Stimulated activated effector memory CD8-positive, alpha-beta T cell treated with anti-CD3 and anti-CD28 coated beads, Interleukin-12 subunit alpha, Interleukin-12 subunit beta, amount 100 ng/mL, for 72 hours (primary cell): ENCODE measurements at regions not wholly inside any gene's neighbourhood (a gene's known extent, or its start where the extent isn't known, plus 50 kb on each side); places are given as distances from the start of the nearest gene placed in this dataset.

Source experiments
- ATAC-seq: fragments of 150-1000 bp; cut with Tn5 transposase; 2 replicates; pipeline ENCODE4 v1.10.0; 2021
- DNase-seq, 2 donors: peaks; one replicate each; pipeline ENCODE4 v3.0.0; 2021 to 2022; ENCODE audit warnings: low spot score in 2 of 2
- H3K27ac Mint-ChIP-seq: one replicate; pipeline ENCODE4 v1.8.0; 2022; ENCODE audit warnings: mild to moderate bottlenecking, mixed read lengths
- H3K36me3 Mint-ChIP-seq: one replicate; pipeline ENCODE4 v1.8.0; 2022; ENCODE audit warnings: mild to moderate bottlenecking, mixed read lengths
- H3K4me1 Mint-ChIP-seq: one replicate; pipeline ENCODE4 v1.8.0; 2022; ENCODE audit warnings: mixed read lengths
- H3K4me3 Mint-ChIP-seq: one replicate; pipeline ENCODE4 v1.8.0; 2022; ENCODE audit warnings: mild to moderate bottlenecking, mixed read lengths
- H3K9me3 Mint-ChIP-seq: one replicate; pipeline ENCODE4 v1.8.0; 2022; ENCODE audit warnings: mixed read lengths

- ATAC-seq = no peak
- no peak overlapping the region for H3K4me3 Mint-ChIP-seq
- no peaks in the 10 kb centered on the region for H3K4me1 Mint-ChIP-seq
- H3K9me3 Mint-ChIP-seq = no peaks in the 10 kb centered on the region
- DNase-seq = no peak
- H3K36me3 Mint-ChIP-seq = no peaks in the 10 kb centered on the region
- no peak overlapping the region for H3K27ac Mint-ChIP-seq
These were observed 346.3 kb upstream of the PPARGC1A start for GRCh38 chr4:24236120-24236519.

GRCh38 chr4:24235618-24236017 is 345.8 kb upstream of the PPARGC1A start:
- no peak for DNase-seq
- Mint-ChIP-seq H3K36me3 (no peaks in the 10 kb centered on the region), H3K4me1 (no peaks in the 10 kb centered on the region), H3K9me3 (no peaks in the 10 kb centered on the region), H3K27ac (no peak overlapping the region), H3K4me3 (no peak overlapping the region)
- no peak for ATAC-seq

GRCh38 chr4:24234288-24234848 is 344.5 kb upstream of the PPARGC1A start:
- DNase-seq (no peak), ATAC-seq (no peak)
- Mint-ChIP-seq H3K9me3 (no peaks in the 10 kb centered on the region), H3K4me1 (no peaks in the 10 kb centered on the region), H3K4me3 (no peak overlapping the region), H3K36me3 (no peaks in the 10 kb centered on the region), H3K27ac (no peak overlapping the region)

- DNase-seq (no peak), ATAC-seq (no peak)
- Mint-ChIP-seq H3K4me1 (no peaks in the 10 kb centered on the region), H3K9me3 (peaks cover 5% of the 10 kb centered on the region), H3K4me3 (no peak overlapping the region), H3K36me3 (no peaks in the 10 kb centered on the region), H3K27ac (no peak overlapping the region)
These were observed 341.1 kb upstream of the PPARGC1A start for GRCh38 chr4:24230955-24231354.

- H3K9me3 Mint-ChIP-seq = peaks cover 9% of the 10 kb centered on the region
- DNase-seq = no peak
- no peaks in the 10 kb centered on the region for H3K36me3 Mint-ChIP-seq
- no peak overlapping the region for H3K27ac Mint-ChIP-seq
- H3K4me3 Mint-ChIP-seq = no peak overlapping the region
- H3K4me1 Mint-ChIP-seq = no peaks in the 10 kb centered on the region
- no peak for ATAC-seq
These were observed 340.1 kb upstream of the PPARGC1A start for GRCh38 chr4:24229978-24230377.

GRCh38 chr4:24228692-24229091 is 338.8 kb upstream of the PPARGC1A start:
- Mint-ChIP-seq H3K4me3 (no peak overlapping the region), H3K27ac (no peak overlapping the region), H3K9me3 (peaks cover 17% of the 10 kb centered on the region), H3K36me3 (no peaks in the 10 kb centered on the region), H3K4me1 (no peaks in the 10 kb centered on the region)
- ATAC-seq (no peak), DNase-seq (no peak)

- DNase-seq (no peak), ATAC-seq (no peak)
- Mint-ChIP-seq H3K9me3 (peaks cover 17% of the 10 kb centered on the region), H3K27ac (no peak overlapping the region), H3K4me1 (no peaks in the 10 kb centered on the region), H3K36me3 (no peaks in the 10 kb centered on the region), H3K4me3 (no peak overlapping the region)
These were observed 336.8 kb upstream of the PPARGC1A start for GRCh38 chr4:24226667-24227066.

- no peak overlapping the region for H3K27ac Mint-ChIP-seq
- no peak overlapping the region for H3K4me3 Mint-ChIP-seq
- peaks cover 17% of the 10 kb centered on the region for H3K9me3 Mint-ChIP-seq
- H3K36me3 Mint-ChIP-seq = no peaks in the 10 kb centered on the region
- no peak for ATAC-seq
- no peak for DNase-seq
- H3K4me1 Mint-ChIP-seq = no peaks in the 10 kb centered on the region
These were observed 336.2 kb upstream of the PPARGC1A start for GRCh38 chr4:24226023-24226422.

- H3K27ac Mint-ChIP-seq = no peak overlapping the region
- ATAC-seq (no peak), DNase-seq (no peak)
- H3K4me1 Mint-ChIP-seq = no peaks in the 10 kb centered on the region
- no peaks in the 10 kb centered on the region for H3K36me3 Mint-ChIP-seq
- peaks cover 19% of the 10 kb centered on the region for H3K9me3 Mint-ChIP-seq
- no peak overlapping the region for H3K4me3 Mint-ChIP-seq
These were observed 334.6 kb upstream of the PPARGC1A start for GRCh38 chr4:24224446-24224845.

GRCh38 chr4:24219209-24219608 is 329.4 kb upstream of the PPARGC1A start:
- ATAC-seq = no peak
- Mint-ChIP-seq H3K36me3 (no peaks in the 10 kb centered on the region), H3K27ac (no peak overlapping the region), H3K4me1 (no peaks in the 10 kb centered on the region), H3K9me3 (peaks cover 9% of the 10 kb centered on the region), H3K4me3 (no peak overlapping the region)
- DNase-seq = no peak

GRCh38 chr4:24218566-24218965 is 328.7 kb upstream of the PPARGC1A start:
- no peak for ATAC-seq
- Mint-ChIP-seq H3K4me1 (no peaks in the 10 kb centered on the region), H3K9me3 (peaks cover 6% of the 10 kb centered on the region), H3K36me3 (no peaks in the 10 kb centered on the region), H3K4me3 (no peak overlapping the region), H3K27ac (no peak overlapping the region)
- no peak for DNase-seq

GRCh38 chr4:24214796-24215195 is 324.9 kb upstream of the PPARGC1A start:
- no peak for DNase-seq
- Mint-ChIP-seq H3K9me3 (peaks cover 8% of the 10 kb centered on the region), H3K36me3 (no peaks in the 10 kb centered on the region), H3K4me1 (no peaks in the 10 kb centered on the region), H3K4me3 (no peak overlapping the region), H3K27ac (no peak overlapping the region)
- no peak for ATAC-seq

- ATAC-seq (no peak), DNase-seq (no peak)
- Mint-ChIP-seq H3K27ac (no peak overlapping the region), H3K4me1 (no peaks in the 10 kb centered on the region), H3K4me3 (no peak overlapping the region), H3K9me3 (peaks cover 8% of the 10 kb centered on the region), H3K36me3 (no peaks in the 10 kb centered on the region)
These were observed 324.1 kb upstream of the PPARGC1A start for GRCh38 chr4:24213961-24214360.

- ATAC-seq (no peak), DNase-seq (no peak)
- Mint-ChIP-seq H3K36me3 (no peaks in the 10 kb centered on the region), H3K4me3 (no peak overlapping the region), H3K4me1 (no peaks in the 10 kb centered on the region), H3K9me3 (peaks cover 5% of the 10 kb centered on the region), H3K27ac (no peak overlapping the region)
These were observed 322.8 kb upstream of the PPARGC1A start for GRCh38 chr4:24212642-24213041.

GRCh38 chr4:24211856-24212255 is 322.0 kb upstream of the PPARGC1A start:
- ATAC-seq (no peak), DNase-seq (no peak)
- Mint-ChIP-seq H3K4me1 (no peaks in the 10 kb centered on the region), H3K4me3 (no peak overlapping the region), H3K36me3 (no peaks in the 10 kb centered on the region), H3K27ac (no peak overlapping the region), H3K9me3 (peaks cover 5% of the 10 kb centered on the region)

- no peaks in the 10 kb centered on the region for H3K36me3 Mint-ChIP-seq
These were observed 320.6 kb upstream of the PPARGC1A start for GRCh38 chr4:24210332-24210902.

GRCh38 chr4:24209906-24210305 is 320.1 kb upstream of the PPARGC1A start:
- ATAC-seq (no peak), DNase-seq (no peak)
- no peak overlapping the region for H3K4me3 Mint-ChIP-seq
- H3K27ac Mint-ChIP-seq = no peak overlapping the region
- no peaks in the 10 kb centered on the region for H3K36me3 Mint-ChIP-seq
- H3K9me3 Mint-ChIP-seq = peaks cover 5% of the 10 kb centered on the region
- H3K4me1 Mint-ChIP-seq = no peaks in the 10 kb centered on the region

More at GRCh38 chr4:24210332-24210902, 320.6 kb upstream of the PPARGC1A start:
- H3K4me3 Mint-ChIP-seq = no peak overlapping the region
- DNase-seq (no peak), ATAC-seq (no peak)
- no peak overlapping the region for H3K27ac Mint-ChIP-seq
- H3K9me3 Mint-ChIP-seq = peaks cover 5% of the 10 kb centered on the region
- H3K4me1 Mint-ChIP-seq = no peaks in the 10 kb centered on the region
